ENCODE measurements at regions not wholly inside any gene's neighbourhood (a gene's known extent, or its start where the extent isn't known, plus 50 kb on each side); places are given as distances from the start of the nearest gene placed in this dataset.

DNA sequence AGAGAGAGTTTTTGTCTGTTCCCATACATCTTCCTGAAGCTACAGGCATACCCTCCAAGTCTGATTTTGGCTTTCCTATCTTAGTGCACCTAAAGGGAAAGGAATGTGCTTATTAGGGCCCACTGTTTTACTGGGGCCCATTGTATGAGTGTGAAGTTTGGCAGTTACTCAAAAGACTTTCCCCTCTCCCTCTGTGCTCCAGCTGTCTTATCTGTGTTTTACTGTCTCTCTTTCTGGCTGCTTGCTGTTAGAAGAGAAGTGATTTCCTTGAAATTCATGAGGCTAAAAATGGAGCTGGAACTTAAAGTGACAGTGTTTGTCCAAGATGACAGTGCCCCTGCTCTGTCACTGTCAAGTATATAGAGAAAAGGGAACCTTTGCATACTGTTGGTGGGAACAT lies 436.2 kb downstream of the OCA2 start:
- H3K4me3 ChIP-seq (ENCODE audit: low read depth, low read length), result no peak overlapping the region
- TF ChIP-seq, protein P1, sequence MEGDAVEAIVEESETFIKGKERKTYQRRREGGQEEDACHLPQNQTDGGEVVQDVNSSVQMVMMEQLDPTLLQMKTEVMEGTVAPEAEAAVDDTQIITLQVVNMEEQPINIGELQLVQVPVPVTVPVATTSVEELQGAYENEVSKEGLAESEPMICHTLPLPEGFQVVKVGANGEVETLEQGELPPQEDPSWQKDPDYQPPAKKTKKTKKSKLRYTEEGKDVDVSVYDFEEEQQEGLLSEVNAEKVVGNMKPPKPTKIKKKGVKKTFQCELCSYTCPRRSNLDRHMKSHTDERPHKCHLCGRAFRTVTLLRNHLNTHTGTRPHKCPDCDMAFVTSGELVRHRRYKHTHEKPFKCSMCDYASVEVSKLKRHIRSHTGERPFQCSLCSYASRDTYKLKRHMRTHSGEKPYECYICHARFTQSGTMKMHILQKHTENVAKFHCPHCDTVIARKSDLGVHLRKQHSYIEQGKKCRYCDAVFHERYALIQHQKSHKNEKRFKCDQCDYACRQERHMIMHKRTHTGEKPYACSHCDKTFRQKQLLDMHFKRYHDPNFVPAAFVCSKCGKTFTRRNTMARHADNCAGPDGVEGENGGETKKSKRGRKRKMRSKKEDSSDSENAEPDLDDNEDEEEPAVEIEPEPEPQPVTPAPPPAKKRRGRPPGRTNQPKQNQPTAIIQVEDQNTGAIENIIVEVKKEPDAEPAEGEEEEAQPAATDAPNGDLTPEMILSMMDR (IDR thresholded peaks at IDR 0.05; ENCODE audit: low read depth, low read length), result no peak
- TF ChIP-seq, protein P2, sequence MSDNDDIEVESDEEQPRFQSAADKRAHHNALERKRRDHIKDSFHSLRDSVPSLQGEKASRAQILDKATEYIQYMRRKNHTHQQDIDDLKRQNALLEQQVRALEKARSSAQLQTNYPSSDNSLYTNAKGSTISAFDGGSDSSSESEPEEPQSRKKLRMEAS (IDR thresholded peaks at IDR 0.05; ENCODE audit: low read depth, low read length), result no peak
- TF ChIP-seq MYC (IDR thresholded peaks at IDR 0.05; ENCODE audit: low read depth, low read length) (no peak), POLR2A (IDR thresholded peaks at IDR 0.05; ENCODE audit: extremely low read depth, insufficient read length) (no peak)
- no peak for DNase-seq (ENCODE audit: low read depth)

DNA sequence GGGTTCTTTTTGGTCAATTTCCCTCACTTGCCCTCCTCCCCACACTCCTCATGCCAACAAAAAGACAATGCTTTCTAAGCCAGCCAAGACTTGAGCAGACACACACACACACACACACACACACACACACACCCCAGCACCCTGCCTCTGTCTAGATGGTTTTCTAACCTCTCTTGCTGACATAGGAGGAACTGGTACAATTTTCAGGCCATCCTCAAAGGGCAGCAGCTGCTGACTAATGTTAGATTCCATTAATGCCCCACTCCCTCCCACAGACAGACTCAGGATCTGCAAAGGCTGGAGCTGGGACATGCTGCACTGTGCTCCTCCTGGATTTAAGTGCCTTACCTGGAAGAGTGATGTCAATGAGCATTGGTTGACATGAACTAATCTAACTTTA lies 438.4 kb downstream of the OCA2 start:
- TF ChIP-seq, protein P1 (IDR thresholded peaks at IDR 0.05; ENCODE audit: low read depth, low read length), result no peak
- no peak for TF ChIP-seq MYC (IDR thresholded peaks at IDR 0.05; ENCODE audit: low read depth, low read length)
- TF ChIP-seq, protein P2 (IDR thresholded peaks at IDR 0.05; ENCODE audit: low read depth, low read length), result no peak
- TF ChIP-seq POLR2A (IDR thresholded peaks at IDR 0.05; ENCODE audit: extremely low read depth, insufficient read length), result no peak
- no peak for DNase-seq (ENCODE audit: low read depth)
- no peak overlapping the region for H3K4me3 ChIP-seq (ENCODE audit: low read depth, low read length)

DNA sequence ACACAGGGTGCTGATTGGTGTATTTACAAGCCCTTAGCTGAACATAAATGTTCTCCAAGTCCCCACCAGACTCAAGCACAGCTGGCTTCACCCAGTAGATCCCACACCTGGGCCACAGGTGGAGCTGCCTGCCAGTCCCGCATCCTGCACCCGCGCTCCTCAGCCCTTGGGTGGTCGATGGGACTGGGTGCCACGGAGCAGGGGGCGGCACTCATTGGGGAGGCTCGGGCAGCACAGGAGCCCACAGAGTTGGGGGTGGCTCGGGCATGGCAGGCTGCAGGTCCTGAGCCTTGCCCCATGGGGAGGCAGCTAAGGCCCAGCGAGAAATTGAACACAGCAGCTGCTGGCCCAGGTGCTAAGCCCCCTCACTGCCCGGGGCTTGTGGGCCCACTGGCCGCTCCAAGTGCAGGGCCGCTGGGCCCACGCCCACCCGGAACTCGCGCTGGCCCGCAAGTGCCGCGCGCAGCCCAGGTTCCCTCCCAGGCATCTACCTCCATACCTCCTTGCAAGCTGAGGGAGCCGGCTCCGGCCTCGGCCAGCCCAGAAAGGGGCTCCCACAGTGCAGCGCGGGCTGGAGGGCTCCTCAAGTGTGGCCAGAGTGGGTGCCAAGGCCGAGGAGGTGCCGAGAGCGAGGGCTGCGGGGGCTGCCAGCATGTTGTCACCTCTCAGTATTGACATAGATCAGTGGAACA lies 442.7 kb downstream of the OCA2 start:
- TF ChIP-seq, protein P1 (IDR thresholded peaks at IDR 0.05; ENCODE audit: low read depth, low read length), result no peak
- TF ChIP-seq MYC (IDR thresholded peaks at IDR 0.05; ENCODE audit: low read depth, low read length), result no peak
- TF ChIP-seq, protein P2 (IDR thresholded peaks at IDR 0.05; ENCODE audit: low read depth, low read length), result no peak
- no peak for TF ChIP-seq POLR2A (IDR thresholded peaks at IDR 0.05; ENCODE audit: extremely low read depth, insufficient read length)
- H3K4me3 ChIP-seq (ENCODE audit: low read depth, low read length), result no peak overlapping the region
- no peak for DNase-seq (ENCODE audit: low read depth)

DNA sequence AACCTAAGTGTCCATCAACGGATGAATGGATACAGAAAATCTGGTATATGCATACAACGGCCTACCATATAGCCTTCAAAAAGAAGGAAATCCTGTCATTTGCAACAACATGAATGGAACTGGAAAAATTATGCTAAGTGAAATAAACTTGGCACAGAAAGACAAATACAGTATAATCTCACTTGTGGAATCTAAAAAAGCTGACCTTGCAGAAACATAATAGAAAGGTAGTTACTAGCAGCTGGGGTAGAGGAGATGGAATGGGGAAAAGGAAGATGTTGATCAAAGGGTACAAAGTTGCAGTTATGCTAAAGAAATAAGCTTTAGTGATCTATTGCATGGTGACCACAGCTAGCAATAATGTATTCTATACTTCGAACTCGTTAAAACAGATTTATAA lies 444.1 kb downstream of the OCA2 start:
- no peak for DNase-seq (ENCODE audit: low read depth)
- TF ChIP-seq POLR2A (IDR thresholded peaks at IDR 0.05; ENCODE audit: extremely low read depth, insufficient read length), result no peak
- TF ChIP-seq, protein P1 (IDR thresholded peaks at IDR 0.05; ENCODE audit: low read depth, low read length), result no peak
- H3K4me3 ChIP-seq (ENCODE audit: low read depth, low read length), result no peak overlapping the region

DNA sequence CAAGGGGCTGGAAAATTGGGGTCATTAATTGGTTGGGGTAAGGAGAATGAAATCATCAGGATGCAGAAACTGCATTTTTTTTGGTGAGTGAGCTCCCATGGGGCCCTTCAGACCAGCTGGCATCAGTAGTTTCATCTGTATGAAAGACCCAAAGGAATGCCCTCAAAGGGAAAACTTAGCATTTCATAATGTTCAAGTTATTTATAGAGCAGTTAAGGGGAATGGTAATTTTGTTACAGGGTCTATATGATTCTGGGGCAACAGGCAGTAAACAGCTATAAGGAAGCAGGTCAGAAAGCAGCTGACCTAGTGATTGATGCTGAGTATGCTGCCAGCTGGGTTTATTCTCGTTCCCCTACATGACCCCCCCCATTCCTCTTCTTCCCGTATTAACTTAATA lies 448.9 kb downstream of the OCA2 start:
- TF ChIP-seq MYC (IDR thresholded peaks at IDR 0.05; ENCODE audit: low read depth, low read length) (no peak), POLR2A (IDR thresholded peaks at IDR 0.05; ENCODE audit: extremely low read depth, insufficient read length) (no peak)
- TF ChIP-seq, protein P1 (IDR thresholded peaks at IDR 0.05; ENCODE audit: low read depth, low read length), result no peak
- TF ChIP-seq, protein P2 (IDR thresholded peaks at IDR 0.05; ENCODE audit: low read depth, low read length), result no peak

DNA sequence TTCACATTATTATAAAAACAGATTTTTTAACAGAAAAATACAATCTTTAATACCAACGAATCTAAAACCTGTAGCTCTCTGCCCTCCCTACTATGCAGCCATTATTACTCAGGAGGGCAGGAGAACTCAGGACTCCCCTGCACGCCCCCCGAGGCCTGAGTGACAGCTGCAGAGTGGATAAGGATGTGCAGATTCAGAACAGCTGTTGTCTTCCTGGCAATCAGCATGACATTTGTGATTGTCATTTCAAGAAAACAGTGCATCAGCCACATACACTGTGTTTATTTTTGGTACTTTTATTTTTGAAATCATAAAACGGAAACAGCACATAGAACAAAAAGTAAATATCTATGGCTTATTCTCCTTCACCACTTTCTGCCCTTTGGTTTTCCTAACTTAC lies 450.8 kb downstream of the OCA2 start:
- H3K4me3 ChIP-seq (ENCODE audit: low read depth, low read length), result no peak overlapping the region
- no peak for DNase-seq (ENCODE audit: low read depth)
- TF ChIP-seq MYC (IDR thresholded peaks at IDR 0.05; ENCODE audit: low read depth, low read length) (no peak), POLR2A (IDR thresholded peaks at IDR 0.05; ENCODE audit: extremely low read depth, insufficient read length) (no peak)
- TF ChIP-seq, protein P2 (IDR thresholded peaks at IDR 0.05; ENCODE audit: low read depth, low read length), result no peak
- TF ChIP-seq, protein P1 (IDR thresholded peaks at IDR 0.05; ENCODE audit: low read depth, low read length), result no peak

More for the DNA sequence above, 448.9 kb downstream of the OCA2 start:
- no peak overlapping the region for H3K4me3 ChIP-seq (ENCODE audit: low read depth, low read length)
- DNase-seq (ENCODE audit: low read depth), result no peak

Data from NB4 (cell line).